Kidney tubule cell (primary cell): ENCODE measurements at regions not wholly inside any gene's neighbourhood (a gene's known extent, or its start where the extent isn't known, plus 50 kb on each side); places are given as distances from the start of the nearest gene placed in this dataset.
"Not testable (repeated sequence)": the region's sequence is repeated elsewhere in the genome, so short reads cannot be mapped to it uniquely, and the experiment has no call there.

Experiments used
- DNase-seq: peaks from one replicate; pipeline ENCODE4 v3.0.0-alpha.2; 2018; ENCODE audit warnings: low spot score

GRCh38 chr9:66765531-66765930 lies 135.0 kb upstream of the ZNF658 start:
- not testable (repeated sequence) for DNase-seq

- not testable (repeated sequence) for DNase-seq
Observed at GRCh38 chr9:66771504-66771903, 129.0 kb upstream of the ZNF658 start.

DNA sequence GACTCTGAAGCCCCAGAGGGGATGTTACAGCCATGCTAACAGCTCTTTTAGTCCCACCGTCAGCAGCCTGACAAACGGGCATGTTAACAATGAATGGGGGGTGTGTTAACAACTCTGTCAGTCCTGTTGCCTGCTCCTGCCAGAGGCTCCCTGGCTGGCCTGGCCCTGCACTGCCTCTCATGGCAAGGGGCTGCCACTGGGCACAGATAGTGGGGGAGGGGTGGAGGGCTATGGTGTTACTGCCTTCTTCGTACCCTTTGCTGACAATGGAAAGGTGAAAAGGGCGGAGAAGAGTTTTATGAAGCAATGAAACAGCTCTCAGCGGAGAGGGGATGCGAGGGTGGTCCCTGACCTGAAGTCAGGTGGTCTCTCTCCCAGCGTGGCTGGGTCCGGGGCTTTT lies 125.9 kb upstream of the ZNF658 start:
- not testable (repeated sequence) for DNase-seq

DNA sequence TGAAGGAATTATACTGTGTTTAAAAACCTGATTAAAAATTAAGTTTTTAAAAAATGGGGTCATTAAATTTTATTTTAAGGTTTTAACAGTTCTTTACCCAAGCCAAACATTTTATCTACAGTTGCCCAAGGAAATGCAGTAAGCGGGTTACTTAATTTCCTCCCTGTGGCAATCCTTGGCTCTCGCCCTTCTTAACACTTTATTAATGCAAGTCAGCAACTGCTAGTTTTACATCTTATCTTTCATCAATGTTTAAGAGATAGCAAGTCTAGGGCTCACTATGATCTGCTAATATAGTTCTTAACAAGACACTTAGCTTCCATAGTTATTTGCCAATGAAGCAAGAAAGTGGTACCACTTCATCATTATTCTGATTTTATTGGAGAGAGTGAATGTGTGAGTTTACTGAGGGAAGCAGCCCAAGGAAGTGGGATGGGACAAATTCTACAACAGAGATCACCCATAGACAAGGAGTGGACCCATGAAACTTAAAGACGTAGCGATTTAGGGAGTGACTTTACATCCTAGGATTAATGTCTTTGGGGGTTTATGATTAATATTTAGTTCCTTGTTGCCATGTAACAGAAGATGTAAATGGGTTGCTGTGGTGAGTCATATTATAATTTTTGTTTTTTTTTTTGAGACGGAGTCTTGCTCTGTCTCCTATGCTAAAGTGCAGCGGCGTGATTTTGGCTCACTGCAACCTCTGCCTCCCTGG lies 120.4 kb upstream of the ZNF658 start:
- not testable (repeated sequence) for DNase-seq

DNA sequence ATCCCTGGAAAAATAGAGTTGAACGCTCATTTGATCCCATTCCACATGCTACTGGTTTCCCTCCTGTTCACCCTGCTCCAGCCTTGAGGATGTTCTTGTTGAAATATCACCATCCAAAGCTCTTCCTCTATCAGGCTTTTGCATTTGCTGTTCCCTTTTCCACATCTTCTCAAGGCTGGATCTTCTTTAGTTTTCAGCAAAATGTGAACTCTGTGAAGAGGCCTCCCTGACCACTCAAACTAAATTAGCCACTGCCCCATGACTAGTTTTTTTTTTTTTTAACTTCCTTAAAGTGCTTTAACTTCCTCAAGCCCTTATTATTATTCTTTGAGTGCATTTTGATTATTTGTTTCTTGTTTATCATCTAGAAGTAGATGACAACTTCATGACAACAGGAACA lies 119.3 kb upstream of the ZNF658 start:
- DNase-seq: not testable (repeated sequence)

- not testable (repeated sequence) for DNase-seq
Observed at GRCh38 chr9:66782010-66782409, 118.5 kb upstream of the ZNF658 start.

GRCh38 chr9:66785603-66786002 lies 114.9 kb upstream of the ZNF658 start:
- DNase-seq: not testable (repeated sequence)

GRCh38 chr9:66791092-66791750 lies 109.3 kb upstream of the ZNF658 start:
- DNase-seq: not testable (repeated sequence)

GRCh38 chr9:66794769-66795168 lies 105.8 kb upstream of the ZNF658 start:
- DNase-seq: not testable (repeated sequence)

GRCh38 chr9:66795723-66796503 lies 104.6 kb upstream of the ZNF658 start:
- not testable (repeated sequence) for DNase-seq

DNA sequence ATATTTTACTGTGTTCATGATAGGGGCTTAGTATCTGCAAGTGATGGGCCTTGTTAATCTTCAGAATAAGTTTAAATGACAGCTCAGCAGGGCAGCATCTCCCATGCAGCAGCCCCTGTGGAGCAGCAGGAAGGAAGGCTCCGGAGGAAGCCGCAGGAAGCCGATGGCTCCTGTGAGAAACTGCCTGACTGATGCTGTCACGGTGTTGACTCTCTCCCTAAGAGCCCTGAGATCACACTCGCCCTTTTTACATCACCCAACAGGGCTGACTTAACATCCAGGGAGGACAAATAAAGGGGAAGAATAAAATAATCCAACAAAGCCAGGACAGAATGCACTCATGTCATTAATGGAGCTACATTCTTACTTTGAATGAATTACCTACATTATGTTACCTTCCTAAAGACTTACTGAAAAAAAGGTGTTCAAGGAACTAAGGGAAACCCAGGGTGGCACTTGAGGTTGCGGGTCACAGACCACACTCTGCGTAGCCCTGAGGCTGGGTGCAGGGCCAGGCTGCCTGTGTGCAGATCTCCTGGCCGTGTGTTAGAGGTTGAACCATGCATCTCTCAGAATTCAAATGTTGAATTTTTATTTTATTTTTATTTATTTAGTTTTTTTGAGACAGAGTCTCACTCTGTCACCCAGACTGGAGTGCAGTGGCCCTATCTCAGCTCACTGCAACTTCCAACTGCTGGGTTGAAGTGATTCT lies 102.5 kb upstream of the ZNF658 start:
- peak; percentile 38 for DNase-seq

DNA sequence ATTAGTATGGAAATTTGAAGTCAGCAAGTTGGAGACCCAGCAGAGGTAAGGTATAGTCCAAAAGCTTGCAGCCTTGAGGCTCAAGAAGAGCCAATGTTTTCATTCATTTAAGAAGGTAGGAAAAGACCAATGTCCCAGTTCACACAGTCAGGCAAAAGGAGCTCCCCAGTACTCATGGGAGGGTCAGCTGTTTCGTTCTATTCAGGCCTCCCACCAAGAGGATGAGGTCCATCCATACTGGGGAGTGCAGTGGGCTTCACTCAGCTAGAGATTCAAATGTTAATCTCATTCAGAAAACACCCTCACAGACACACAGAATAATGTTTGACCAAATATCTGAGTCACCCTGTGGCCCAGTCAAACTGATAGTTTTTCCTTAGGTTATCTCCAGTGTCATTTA lies 96.9 kb upstream of the ZNF658 start:
- not testable (repeated sequence) for DNase-seq

DNA sequence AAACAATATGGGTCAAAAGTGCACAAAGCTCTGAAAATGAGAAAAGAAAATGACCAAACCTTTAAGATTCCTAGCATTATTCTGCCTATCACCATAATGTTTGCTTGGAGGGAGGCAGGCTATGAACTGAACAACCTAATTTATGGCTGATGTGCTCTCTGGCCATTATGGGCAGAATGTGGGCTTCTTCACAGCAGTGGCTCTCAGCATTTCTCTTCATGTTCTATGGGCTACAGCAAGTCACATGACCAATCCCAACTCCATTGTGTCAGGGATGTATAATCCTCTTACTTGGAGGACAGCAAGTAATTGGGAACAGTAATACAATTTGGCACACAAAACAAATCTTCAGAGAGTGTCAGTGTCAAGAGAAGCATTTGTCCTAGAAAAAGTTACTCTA lies 90.3 kb upstream of the ZNF658 start:
- not testable (repeated sequence) for DNase-seq

GRCh38 chr9:66812367-66812766 lies 88.2 kb upstream of the ZNF658 start:
- DNase-seq: not testable (repeated sequence)

DNA sequence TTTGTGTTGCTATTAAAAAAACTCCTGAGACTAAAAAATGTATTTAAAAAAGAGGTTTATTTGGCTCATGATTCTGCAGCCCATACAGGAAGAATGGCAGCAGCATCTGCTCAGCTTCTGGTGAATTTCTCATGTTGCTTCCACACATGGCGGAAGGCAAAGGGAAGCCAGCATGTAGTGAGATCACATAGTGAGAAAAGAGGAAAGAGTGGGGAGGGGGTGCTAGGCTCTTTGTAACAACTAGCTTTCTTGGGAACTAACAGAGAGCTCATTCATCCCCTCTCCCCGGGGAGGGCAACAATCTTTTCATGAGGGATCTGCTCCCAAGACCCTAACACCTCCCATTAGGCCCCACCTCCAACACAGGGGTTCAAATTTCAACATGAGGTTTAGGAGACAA lies 87.6 kb upstream of the ZNF658 start:
- DNase-seq: not testable (repeated sequence)

DNA sequence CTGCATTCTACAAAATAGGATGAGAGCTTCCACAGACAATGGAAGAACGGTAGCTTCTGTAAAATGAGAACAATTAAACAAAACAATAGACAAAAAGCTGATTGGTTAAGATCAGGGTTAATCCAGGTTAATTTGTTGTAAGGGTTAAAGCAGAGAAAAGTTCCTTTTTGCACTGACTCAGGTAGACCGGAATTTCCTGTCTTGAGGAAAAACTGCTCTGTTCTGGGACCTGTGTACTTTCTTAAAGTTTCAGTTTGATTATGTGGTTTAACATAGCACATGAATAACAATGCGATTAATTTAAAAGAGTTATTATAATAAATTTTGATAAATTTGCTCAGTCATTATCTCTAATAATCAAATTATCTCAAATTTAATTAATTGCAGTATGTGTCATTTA lies 86.5 kb upstream of the ZNF658 start:
- not testable (repeated sequence) for DNase-seq

GRCh38 chr9:66819510-66819909 lies 81.0 kb upstream of the ZNF658 start:
- not testable (repeated sequence) for DNase-seq

DNA sequence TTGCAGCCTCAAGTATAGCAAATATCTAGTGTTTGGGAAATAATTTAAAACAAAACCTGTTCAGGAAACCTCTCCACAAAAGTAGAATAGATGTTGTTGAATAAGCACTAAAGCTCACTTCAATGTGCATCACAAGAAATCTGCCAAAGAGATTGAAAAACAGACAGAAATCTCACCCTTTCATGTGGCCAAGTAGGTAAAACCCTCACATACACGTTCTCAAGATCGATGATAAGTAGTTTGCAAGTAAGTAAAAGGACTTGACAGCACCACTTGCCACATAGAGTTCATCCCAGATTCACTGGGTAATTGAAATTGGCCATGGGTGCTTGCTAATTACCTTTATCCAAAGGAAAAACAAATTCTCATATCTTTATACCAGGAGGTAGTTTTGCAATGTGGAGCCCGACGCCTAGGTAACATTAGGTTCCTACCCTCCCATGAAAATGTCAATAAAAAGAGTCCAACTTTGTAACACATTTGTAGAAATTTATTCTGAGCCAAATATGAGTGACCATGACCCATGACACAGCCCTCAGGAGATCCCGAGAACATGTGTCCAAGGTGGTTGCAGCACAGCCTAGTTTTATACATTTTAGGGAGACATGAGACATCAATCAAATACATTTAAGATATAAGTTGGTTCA lies 80.4 kb upstream of the ZNF658 start:
- not testable (repeated sequence) for DNase-seq

DNA sequence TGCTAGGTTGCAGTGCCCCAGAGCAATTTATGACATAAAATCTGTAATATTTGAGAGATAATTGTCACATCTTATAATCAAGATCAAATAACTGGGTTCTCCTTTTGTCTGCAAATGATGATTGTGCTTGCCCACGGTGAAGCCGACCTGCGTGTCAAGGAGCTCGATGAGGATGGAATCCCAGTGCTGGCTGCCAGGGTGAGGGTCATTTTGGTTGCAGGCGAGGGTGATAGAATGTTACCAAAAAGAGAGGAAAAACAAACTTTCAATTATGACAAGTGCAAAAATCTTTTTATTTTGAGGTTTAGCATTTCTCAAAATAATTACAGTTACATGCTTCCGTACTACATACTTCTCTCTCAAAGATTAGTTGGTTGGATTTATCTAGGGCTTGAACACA lies 76.4 kb upstream of the ZNF658 start:
- not testable (repeated sequence) for DNase-seq

- not testable (repeated sequence) for DNase-seq
Observed at GRCh38 chr9:66829853-66830252, 70.7 kb upstream of the ZNF658 start.

GRCh38 chr9:66830777-66831497 lies 69.6 kb upstream of the ZNF658 start:
- DNase-seq: not testable (repeated sequence)
